K562 (cell line): ENCODE measurements at regions not wholly inside any gene's neighbourhood (a gene's known extent, or its start where the extent isn't known, plus 50 kb on each side); places are given as distances from the start of the nearest gene placed in this dataset.
A peak's percentile ranks its signal among the peaks of the same experiment; 100 is the strongest.

Source experiments
- ATAC-seq: fragments of 200-7000 bp; cut with Tn5 transposase; 3 replicates; pipeline ENCODE4 v1.9.1; 2020; ENCODE audit warnings: moderate library complexity
- BruUV-seq: library from RNA; stranded (reverse); fragments of 400-500 nt; replicated peaks from 2 replicates; lab custom pipeline; 2021; lab: Mats Ljungman, UMichigan
- CTCF ChIA-PET: fragments of 300-600 bp; formaldehyde crosslinking; extraction: SDS; loops from one replicate; lab custom pipeline; 2021; ENCODE audit warnings: low intra/inter-chr PET ratio; lab: Yijun Ruan, JAX
- POLR2A ChIA-PET: fragments of 300-600, 350-650 bp; sonication (Branson Sonifier 250); formaldehyde crosslinking; extraction: SDS; loops from one replicate; lab custom pipeline; 2021; ENCODE audit warnings: antibody characterized with exemption, inconsistent platforms; lab: Yijun Ruan, JAX
- DNase-seq, 4 experiments: peaks; one replicate each; pipeline versions ENCODE4 v3.0.0 to v3.0.0-alpha.2; 2011 to 2018; ENCODE audit warnings: low spot score in 3 of 4, mixed read lengths in 3 of 4; ENCODE audit errors: extremely low read depth in 1 of 4
- FAIRE-seq: peaks from 2 replicates; lab custom pipeline; 2011; peaks lifted over from hg19 to GRCh38; lab: Jason Lieb, UNC
- H2AFZ ChIP-seq: 2 replicates; pipeline ENCODE4 v1.6.0; 2011; ENCODE audit warnings: low read depth, low read length, control low read depth, inconsistent platforms
- H3K27ac ChIP-seq: fragments of 200-600 bp; 3 replicates; pipeline ENCODE4 v1.8.0; 2011; ENCODE audit warnings: low read depth, mild to moderate bottlenecking, control low read depth, inconsistent platforms, low read length, moderate library complexity, mixed read lengths; ENCODE audit errors: extremely low read depth
- H3K27me3 ChIP-seq, 2 experiments: fragments of 300-600 bp in 1 of 2; 2 replicates in 1 of 2; 3 replicates in 1 of 2; pipeline versions ENCODE4 v1.6.0 to v1.8.0; 2011; ENCODE audit warnings: inconsistent platforms in 2 of 2, low read length in 2 of 2, mild to moderate bottlenecking in 1 of 2, mixed read lengths in 1 of 2, moderate library complexity in 1 of 2; ENCODE audit not compliant: control insufficient read depth in 2 of 2, insufficient read depth in 2 of 2
- H3K36me3 ChIP-seq: fragments of 300-600 bp; 3 replicates; pipeline ENCODE4 v1.8.0; 2011; ENCODE audit warnings: mild to moderate bottlenecking, low read length, inconsistent platforms; ENCODE audit not compliant: control insufficient read depth, insufficient read depth
- H3K4me1 ChIP-seq, 2 experiments: fragments of 200-600 bp in 1 of 2; replicated peaks in 1 of 2; 2 replicates in 1 of 2; 3 replicates in 1 of 2; pipeline versions ENCODE4 v1.5.1 to v1.8.0; 2011; ENCODE audit warnings: inconsistent platforms in 2 of 2, low read length in 2 of 2, mild to moderate bottlenecking in 1 of 2, mixed read lengths in 1 of 2, moderate library complexity in 1 of 2; ENCODE audit not compliant: control insufficient read depth in 2 of 2, insufficient read depth in 2 of 2
- H3K4me2 ChIP-seq: 2 replicates; pipeline ENCODE4 v1.6.1; 2011; ENCODE audit warnings: low read length, control low read depth, inconsistent platforms, mixed read lengths; ENCODE audit not compliant: insufficient read depth
- H3K4me3 ChIP-seq: fragments of 200-600 bp; sonication (generic), shearing (Covaris generic); 2 replicates; pipeline ENCODE4 v1.5.1; 2016; ENCODE audit warnings: control low read depth, inconsistent platforms
- H3K79me2 ChIP-seq: fragments of 200-600 bp; 3 replicates; pipeline ENCODE4 v1.8.0; 2011; ENCODE audit warnings: low read length, inconsistent platforms; ENCODE audit not compliant: control insufficient read depth, insufficient read depth
- H3K9ac ChIP-seq, 2 experiments: 2 replicates each; pipeline versions ENCODE4 v1.6.0 to v1.6.1; 2011; ENCODE audit warnings: low read depth in 2 of 2, low read length in 2 of 2, control low read depth in 1 of 2, inconsistent platforms in 1 of 2, mild to moderate bottlenecking in 1 of 2, mixed read lengths in 1 of 2; ENCODE audit not compliant: insufficient read depth in 1 of 2
- H3K9me1 ChIP-seq: one replicate; pipeline ENCODE4 v1.6.0; 2011; ENCODE audit warnings: inconsistent platforms, mild to moderate bottlenecking, low read length, moderate library complexity; ENCODE audit not compliant: control insufficient read depth, insufficient read depth
- H3K9me3 ChIP-seq: replicated peaks from 2 replicates; pipeline ENCODE4 v1.5.1; 2011; ENCODE audit warnings: low read depth, low read length, inconsistent platforms; ENCODE audit not compliant: control insufficient read depth, insufficient read depth
- H4K20me1 ChIP-seq: replicated peaks from 2 replicates; pipeline ENCODE4 v1.6.1; 2011; ENCODE audit warnings: low read length, inconsistent platforms, mixed read lengths; ENCODE audit not compliant: control insufficient read depth, insufficient read depth
- BHLHE40 ChIP-seq: IDR thresholded peaks from 2 replicates; pipeline ENCODE4 v1.6.1; 2011; ENCODE audit warnings: low read length, improper control_type of control experiment
- COPS2 ChIP-seq: fragments of 450-650 bp; conservative IDR thresholded peaks from 2 replicates; pipeline ENCODE4 v1.6.1; 2016; ENCODE audit warnings: mild to moderate bottlenecking, moderate library complexity
- GABPB1 ChIP-seq: sonication (generic); formaldehyde crosslinking; IDR thresholded peaks from 2 replicates; pipeline ENCODE4 v1.8.0; 2022; ENCODE audit warnings: mild to moderate bottlenecking, missing genetic modification reagents
- HNRNPL ChIP-seq: fragments of 200-400 bp; formaldehyde crosslinking; IDR thresholded peaks from 2 replicates; pipeline ENCODE4 v1.6.1; 2017; ENCODE audit warnings: low read depth, mild to moderate bottlenecking, low read length
- IFI16 ChIP-seq: fragments of 250-450 bp; sonication (Bioruptor Pico); IDR thresholded peaks from 2 replicates; pipeline ENCODE4 v2.1.2; 2022; ENCODE audit warnings: mild to moderate bottlenecking, inconsistent platforms
- MBD1 ChIP-seq: fragments of 250-450 bp; sonication (Bioruptor Pico); IDR thresholded peaks from 2 replicates; pipeline ENCODE4 v1.8.0; 2022; ENCODE audit warnings: inconsistent platforms
- MCM2 ChIP-seq: fragments of 450-650 bp; IDR thresholded peaks from 2 replicates; pipeline ENCODE4 v1.6.1; 2017; ENCODE audit warnings: low read depth, mild to moderate bottlenecking
- MXD1 ChIP-seq: fragments of 250-450 bp; sonication (Bioruptor Pico); IDR thresholded peaks from 2 replicates; pipeline ENCODE4 v1.8.0; 2021; ENCODE audit warnings: borderline replicate concordance, mild to moderate bottlenecking, moderate library complexity; ENCODE audit not compliant: poor library complexity, severe bottlenecking
- ZNF232 ChIP-seq: sonication (generic); formaldehyde crosslinking; IDR thresholded peaks from 2 replicates; pipeline ENCODE4 v1.8.0; 2022; ENCODE audit warnings: mild to moderate bottlenecking, missing genetic modification reagents
- ZNF311 ChIP-seq: fragments of 250-450 bp; sonication (Bioruptor Pico); IDR thresholded peaks from 2 replicates; pipeline ENCODE4 v1.4.0; 2020; ENCODE audit warnings: mild to moderate bottlenecking, moderate library complexity
- ZNF75A ChIP-seq: fragments of 450-650 bp; formaldehyde crosslinking; IDR thresholded peaks from 2 replicates; pipeline ENCODE4 v1.4.0; 2020; ENCODE audit warnings: mild to moderate bottlenecking
- WGBS: fragments of 100-300 bp; shearing (Covaris generic); methylation state at CpG from one replicate; pipeline ENCODE4 v1.1.6; 2016; ENCODE audit warnings: low coverage, mixed read lengths; ENCODE audit not compliant: insufficient coverage; ENCODE audit errors: missing lambda C conversion rate; 5-methylcytosine and 5-hydroxymethylcytosine counted together
- in situ Hi-C: fragments of 300-500 bp; cut with MboI; formaldehyde crosslinking; loops from 4 replicates; pipeline ENCODE4 v1.15.0; 2018; ENCODE audit warnings: inconsistent platforms, mixed read lengths
- intact Hi-C: fragments of 100-400 bp; cut with micrococcal nuclease; formaldehyde crosslinking; loops from 2 replicates; pipeline ENCODE4 v1.14.2; 2022
- TF ChIP-seq, protein P1 (sequence below): sonication (generic); formaldehyde crosslinking; IDR thresholded peaks from 2 replicates; pipeline ENCODE4 v1.8.1; 2023; ENCODE audit warnings: mild to moderate bottlenecking, missing genetic modification reagents
- TF ChIP-seq, protein P2 (sequence below): fragments of 450-650 bp; formaldehyde crosslinking; conservative IDR thresholded peaks from 2 replicates; pipeline ENCODE4 v1.4.0; 2022; ENCODE audit warnings: mild to moderate bottlenecking, missing genetic modification characterization
- TF ChIP-seq, protein P3 (sequence below): sonication (generic); formaldehyde crosslinking; IDR thresholded peaks from 2 replicates; pipeline ENCODE4 v1.8.1; 2023; ENCODE audit warnings: mild to moderate bottlenecking, missing genetic modification reagents
- TF ChIP-seq, protein P4 (sequence below): fragments of 450-650 bp; formaldehyde crosslinking; IDR thresholded peaks from 2 replicates; pipeline ENCODE4 v1.4.0; 2022; ENCODE audit warnings: missing genetic modification characterization

DNA sequence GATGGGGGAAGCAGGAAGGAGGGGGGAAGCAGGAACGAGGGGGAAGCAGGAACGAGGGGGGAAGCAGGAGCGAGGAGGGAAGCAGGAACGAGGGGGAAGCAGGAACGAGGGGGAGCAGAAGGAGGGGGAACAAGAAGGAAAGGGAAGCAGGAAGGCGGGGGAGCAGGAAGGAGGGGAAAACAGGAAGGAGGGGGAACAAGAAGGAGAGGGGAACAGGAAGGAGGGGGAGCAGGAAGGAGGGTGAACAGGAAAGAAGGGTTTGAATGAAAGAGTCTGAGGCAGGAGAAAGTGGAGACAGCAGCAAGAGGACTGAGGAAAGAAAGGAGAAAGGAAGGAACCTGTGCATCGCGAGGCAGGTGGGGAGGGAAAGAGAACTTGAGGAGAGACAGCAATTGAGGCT is 256.6 kb downstream of the PTEN start:
- in situ Hi-C loops (no loop called here), intact Hi-C loops (no loop called here)
- Histone ChIP-seq H3K9me3 (no peaks in the 10 kb centered on the region), H3K79me2 (no peaks in the 10 kb centered on the region), H4K20me1 (no peaks in the 10 kb centered on the region), H2AFZ (no peak overlapping the region), H3K9ac (no peak overlapping the region), H3K4me2 (0 out of 2 replicates have a peak overlapping the region, but pooled peaks have one; percentile 32), H3K4me1 (no peaks in the 10 kb centered on the region), H3K9me1 (no peaks in the 10 kb centered on the region), H3K27ac (no peak overlapping the region), H3K27me3 (no peaks in the 10 kb centered on the region; a peak in 2 of 5 replicates), H3K4me3 (no peak overlapping the region), H3K36me3 (no peaks in the 10 kb centered on the region)
- ChIA-PET CTCF (no interaction called here), POLR2A (no interaction called here)
- no peak for FAIRE-seq
- DNase-seq: peak in 1 of 4 experiments; percentile 11
- no TSS peak for BruUV-seq
- ATAC-seq: no peak
- WGBS: 0% methylated on average over 2 of the region's 8 CpGs
- TF ChIP-seq ZNF75A (CRISPR knock-in tag): no peak
- TF ChIP-seq, protein P1, sequence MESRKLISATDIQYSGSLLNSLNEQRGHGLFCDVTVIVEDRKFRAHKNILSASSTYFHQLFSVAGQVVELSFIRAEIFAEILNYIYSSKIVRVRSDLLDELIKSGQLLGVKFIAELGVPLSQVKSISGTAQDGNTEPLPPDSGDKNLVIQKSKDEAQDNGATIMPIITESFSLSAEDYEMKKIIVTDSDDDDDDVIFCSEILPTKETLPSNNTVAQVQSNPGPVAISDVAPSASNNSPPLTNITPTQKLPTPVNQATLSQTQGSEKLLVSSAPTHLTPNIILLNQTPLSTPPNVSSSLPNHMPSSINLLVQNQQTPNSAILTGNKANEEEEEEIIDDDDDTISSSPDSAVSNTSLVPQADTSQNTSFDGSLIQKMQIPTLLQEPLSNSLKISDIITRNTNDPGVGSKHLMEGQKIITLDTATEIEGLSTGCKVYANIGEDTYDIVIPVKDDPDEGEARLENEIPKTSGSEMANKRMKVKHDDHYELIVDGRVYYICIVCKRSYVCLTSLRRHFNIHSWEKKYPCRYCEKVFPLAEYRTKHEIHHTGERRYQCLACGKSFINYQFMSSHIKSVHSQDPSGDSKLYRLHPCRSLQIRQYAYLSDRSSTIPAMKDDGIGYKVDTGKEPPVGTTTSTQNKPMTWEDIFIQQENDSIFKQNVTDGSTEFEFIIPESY (CRISPR knock-in tag): no peak
- TF ChIP-seq, protein P2, sequence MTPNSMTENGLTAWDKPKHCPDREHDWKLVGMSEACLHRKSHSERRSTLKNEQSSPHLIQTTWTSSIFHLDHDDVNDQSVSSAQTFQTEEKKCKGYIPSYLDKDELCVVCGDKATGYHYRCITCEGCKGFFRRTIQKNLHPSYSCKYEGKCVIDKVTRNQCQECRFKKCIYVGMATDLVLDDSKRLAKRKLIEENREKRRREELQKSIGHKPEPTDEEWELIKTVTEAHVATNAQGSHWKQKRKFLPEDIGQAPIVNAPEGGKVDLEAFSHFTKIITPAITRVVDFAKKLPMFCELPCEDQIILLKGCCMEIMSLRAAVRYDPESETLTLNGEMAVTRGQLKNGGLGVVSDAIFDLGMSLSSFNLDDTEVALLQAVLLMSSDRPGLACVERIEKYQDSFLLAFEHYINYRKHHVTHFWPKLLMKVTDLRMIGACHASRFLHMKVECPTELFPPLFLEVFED (CRISPR knock-in tag): peak; percentile 75; the same call in 1 of the 2 replicates
- TF ChIP-seq, protein P3, sequence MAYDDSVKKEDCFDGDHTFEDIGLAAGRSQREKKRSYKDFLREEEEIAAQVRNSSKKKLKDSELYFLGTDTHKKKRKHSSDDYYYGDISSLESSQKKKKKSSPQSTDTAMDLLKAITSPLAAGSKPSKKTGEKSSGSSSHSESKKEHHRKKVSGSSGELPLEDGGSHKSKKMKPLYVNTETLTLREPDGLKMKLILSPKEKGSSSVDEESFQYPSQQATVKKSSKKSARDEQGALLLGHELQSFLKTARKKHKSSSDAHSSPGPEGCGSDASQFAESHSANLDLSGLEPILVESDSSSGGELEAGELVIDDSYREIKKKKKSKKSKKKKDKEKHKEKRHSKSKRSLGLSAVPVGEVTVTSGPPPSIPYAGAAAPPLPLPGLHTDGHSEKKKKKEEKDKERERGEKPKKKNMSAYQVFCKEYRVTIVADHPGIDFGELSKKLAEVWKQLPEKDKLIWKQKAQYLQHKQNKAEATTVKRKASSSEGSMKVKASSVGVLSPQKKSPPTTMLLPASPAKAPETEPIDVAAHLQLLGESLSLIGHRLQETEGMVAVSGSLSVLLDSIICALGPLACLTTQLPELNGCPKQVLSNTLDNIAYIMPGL (CRISPR knock-in tag): no peak
- TF ChIP-seq, protein P4, sequence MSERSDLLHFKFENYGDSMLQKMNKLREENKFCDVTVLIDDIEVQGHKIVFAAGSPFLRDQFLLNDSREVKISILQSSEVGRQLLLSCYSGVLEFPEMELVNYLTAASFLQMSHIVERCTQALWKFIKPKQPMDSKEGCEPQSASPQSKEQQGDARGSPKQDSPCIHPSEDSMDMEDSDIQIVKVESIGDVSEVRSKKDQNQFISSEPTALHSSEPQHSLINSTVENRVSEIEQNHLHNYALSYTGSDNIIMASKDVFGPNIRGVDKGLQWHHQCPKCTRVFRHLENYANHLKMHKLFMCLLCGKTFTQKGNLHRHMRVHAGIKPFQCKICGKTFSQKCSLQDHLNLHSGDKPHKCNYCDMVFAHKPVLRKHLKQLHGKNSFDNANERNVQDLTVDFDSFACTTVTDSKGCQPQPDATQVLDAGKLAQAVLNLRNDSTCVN (CRISPR knock-in tag): no peak
- no peak for TF ChIP-seq MXD1 (CRISPR knock-in tag)
- TF ChIP-seq IFI16 (CRISPR knock-in tag): no peak
- peak; percentile 27; the same call in 1 of the 2 replicates for TF ChIP-seq GABPB1 (CRISPR knock-in tag)
- TF ChIP-seq MCM2: no peak
- TF ChIP-seq ZNF311 (CRISPR knock-in tag): no peak
- no peak for TF ChIP-seq BHLHE40
- no peak for TF ChIP-seq COPS2
- TF ChIP-seq HNRNPL: no peak
- no peak for TF ChIP-seq MBD1 (CRISPR knock-in tag)
- no peak for TF ChIP-seq ZNF232
